ENCODE measurements at regions not wholly inside any gene's neighbourhood (a gene's known extent, or its start where the extent isn't known, plus 50 kb on each side); places are given as distances from the start of the nearest gene placed in this dataset.

GRCh38 chr10:83959328-83959727 lies 180.0 kb upstream of the GHITM start:
- Mint-ChIP-seq H3K4me1 (ENCODE audit: low read depth) (peaks cover 4% of the 10 kb centered on the region), H3K9me3 (no peaks in the 10 kb centered on the region), H3K27me3 (peaks cover 2% of the 10 kb centered on the region), H3K4me3 (no peak overlapping the region), H3K36me3 (ENCODE audit: low read depth) (no peaks in the 10 kb centered on the region), H3K27ac (no peak overlapping the region)
- intact Hi-C loops (cut with micrococcal nuclease): no loop called here

GRCh38 chr10:83960125-83960524 lies 179.2 kb upstream of the GHITM start:
- Mint-ChIP-seq H3K4me1 (ENCODE audit: low read depth) (no peaks in the 10 kb centered on the region), H3K4me3 (no peak overlapping the region), H3K36me3 (ENCODE audit: low read depth) (no peaks in the 10 kb centered on the region), H3K9me3 (no peaks in the 10 kb centered on the region), H3K27ac (no peak overlapping the region), H3K27me3 (peaks cover 2% of the 10 kb centered on the region)
- intact Hi-C loops (cut with micrococcal nuclease): no loop called here

GRCh38 chr10:83961620-83962019 lies 177.7 kb upstream of the GHITM start:
- H3K36me3 Mint-ChIP-seq (ENCODE audit: low read depth): no peaks in the 10 kb centered on the region
- no peaks in the 10 kb centered on the region for H3K9me3 Mint-ChIP-seq
- H3K4me1 Mint-ChIP-seq (ENCODE audit: low read depth): no peaks in the 10 kb centered on the region
- H3K27me3 Mint-ChIP-seq: peaks cover 7% of the 10 kb centered on the region
- no peak overlapping the region for H3K4me3 Mint-ChIP-seq
- intact Hi-C loops (cut with micrococcal nuclease): no loop called here
- H3K27ac Mint-ChIP-seq: no peak overlapping the region

- Mint-ChIP-seq H3K27ac (no peak overlapping the region), H3K4me3 (no peak overlapping the region), H3K27me3 (peaks cover 7% of the 10 kb centered on the region), H3K4me1 (ENCODE audit: low read depth) (no peaks in the 10 kb centered on the region), H3K36me3 (ENCODE audit: low read depth) (no peaks in the 10 kb centered on the region), H3K9me3 (no peaks in the 10 kb centered on the region)
- intact Hi-C loops (cut with micrococcal nuclease): no loop called here
These were observed 175.9 kb upstream of the GHITM start for GRCh38 chr10:83963446-83963845.

- Mint-ChIP-seq H3K4me1 (ENCODE audit: low read depth) (no peaks in the 10 kb centered on the region), H3K27ac (no peak overlapping the region), H3K36me3 (ENCODE audit: low read depth) (no peaks in the 10 kb centered on the region), H3K4me3 (no peak overlapping the region), H3K9me3 (no peaks in the 10 kb centered on the region), H3K27me3 (peaks cover 7% of the 10 kb centered on the region)
- intact Hi-C loops (cut with micrococcal nuclease): no loop called here
These were observed 173.8 kb upstream of the GHITM start for GRCh38 chr10:83965473-83965872.

- intact Hi-C loops (cut with micrococcal nuclease): no loop called here
- no peaks in the 10 kb centered on the region for H3K9me3 Mint-ChIP-seq
These were observed 171.3 kb upstream of the GHITM start for GRCh38 chr10:83968052-83968451.

GRCh38 chr10:83978681-83979383 lies 160.5 kb upstream of the GHITM start:
- H3K27ac Mint-ChIP-seq: no peak overlapping the region
- no peaks in the 10 kb centered on the region for H3K4me1 Mint-ChIP-seq (ENCODE audit: low read depth)
- H3K27me3 Mint-ChIP-seq: peaks cover 5% of the 10 kb centered on the region
- no peaks in the 10 kb centered on the region for H3K9me3 Mint-ChIP-seq
- intact Hi-C loops (cut with micrococcal nuclease): no loop called here
- H3K4me3 Mint-ChIP-seq: no peak overlapping the region
- H3K36me3 Mint-ChIP-seq (ENCODE audit: low read depth): no peaks in the 10 kb centered on the region

More at GRCh38 chr10:83968052-83968451, 171.3 kb upstream of the GHITM start:
- Mint-ChIP-seq H3K36me3 (ENCODE audit: low read depth) (no peaks in the 10 kb centered on the region), H3K27ac (no peak overlapping the region), H3K27me3 (peaks cover 5% of the 10 kb centered on the region), H3K4me1 (ENCODE audit: low read depth) (no peaks in the 10 kb centered on the region), H3K4me3 (no peak overlapping the region)

- no peak overlapping the region for H3K4me3 Mint-ChIP-seq
- intact Hi-C loops (cut with micrococcal nuclease): no loop called here
- no peak overlapping the region for H3K27ac Mint-ChIP-seq
- no peaks in the 10 kb centered on the region for H3K4me1 Mint-ChIP-seq (ENCODE audit: low read depth)
- H3K27me3 Mint-ChIP-seq: peaks cover 14% of the 10 kb centered on the region
- no peaks in the 10 kb centered on the region for H3K36me3 Mint-ChIP-seq (ENCODE audit: low read depth)
- no peaks in the 10 kb centered on the region for H3K9me3 Mint-ChIP-seq
These were observed 156.5 kb upstream of the GHITM start for GRCh38 chr10:83982812-83983211.

GRCh38 chr10:83983578-83984255 lies 155.6 kb upstream of the GHITM start:
- Mint-ChIP-seq H3K4me3 (no peak overlapping the region), H3K27me3 (peaks cover 16% of the 10 kb centered on the region), H3K36me3 (ENCODE audit: low read depth) (no peaks in the 10 kb centered on the region), H3K27ac (no peak overlapping the region), H3K9me3 (no peaks in the 10 kb centered on the region), H3K4me1 (ENCODE audit: low read depth) (no peaks in the 10 kb centered on the region)
- intact Hi-C loops (cut with micrococcal nuclease): no loop called here

- Mint-ChIP-seq H3K27me3 (peaks cover 16% of the 10 kb centered on the region), H3K36me3 (ENCODE audit: low read depth) (no peaks in the 10 kb centered on the region), H3K27ac (no peak overlapping the region), H3K4me3 (no peak overlapping the region), H3K4me1 (ENCODE audit: low read depth) (peaks cover 2% of the 10 kb centered on the region), H3K9me3 (peaks cover 4% of the 10 kb centered on the region)
- intact Hi-C loops (cut with micrococcal nuclease): no loop called here
These were observed 155.1 kb upstream of the GHITM start for GRCh38 chr10:83984256-83984640.

- Mint-ChIP-seq H3K27me3 (peaks cover 19% of the 10 kb centered on the region), H3K4me3 (no peak overlapping the region), H3K36me3 (ENCODE audit: low read depth) (no peaks in the 10 kb centered on the region), H3K4me1 (ENCODE audit: low read depth) (peaks cover 17% of the 10 kb centered on the region), H3K9me3 (peaks cover 13% of the 10 kb centered on the region), H3K27ac (no peak overlapping the region)
- intact Hi-C loops (cut with micrococcal nuclease): no loop called here
These were observed 152.5 kb upstream of the GHITM start for GRCh38 chr10:83986800-83987199.

GRCh38 chr10:83987216-83987615 lies 152.1 kb upstream of the GHITM start:
- Mint-ChIP-seq H3K4me3 (no peak overlapping the region), H3K9me3 (peaks cover 13% of the 10 kb centered on the region), H3K4me1 (ENCODE audit: low read depth) (peaks cover 21% of the 10 kb centered on the region), H3K27ac (no peak overlapping the region), H3K27me3 (peaks cover 21% of the 10 kb centered on the region), H3K36me3 (ENCODE audit: low read depth) (no peaks in the 10 kb centered on the region)
- intact Hi-C loops (cut with micrococcal nuclease): no loop called here

GRCh38 chr10:83988435-83988834 lies 150.9 kb upstream of the GHITM start:
- intact Hi-C loops (cut with micrococcal nuclease): no loop called here
- no peak overlapping the region for H3K4me3 Mint-ChIP-seq
- H3K9me3 Mint-ChIP-seq: peaks cover 13% of the 10 kb centered on the region
- peaks cover 20% of the 10 kb centered on the region for H3K27me3 Mint-ChIP-seq
- H3K4me1 Mint-ChIP-seq (ENCODE audit: low read depth): peaks cover 22% of the 10 kb centered on the region
- H3K27ac Mint-ChIP-seq: no peak overlapping the region
- no peaks in the 10 kb centered on the region for H3K36me3 Mint-ChIP-seq (ENCODE audit: low read depth)

GRCh38 chr10:83990126-83990525 lies 149.2 kb upstream of the GHITM start:
- intact Hi-C loops (cut with micrococcal nuclease): no loop called here
- Mint-ChIP-seq H3K27ac (no peak overlapping the region), H3K27me3 (peaks cover 20% of the 10 kb centered on the region), H3K9me3 (peaks cover 13% of the 10 kb centered on the region), H3K36me3 (ENCODE audit: low read depth) (no peaks in the 10 kb centered on the region), H3K4me1 (ENCODE audit: low read depth) (peaks cover 22% of the 10 kb centered on the region), H3K4me3 (no peak overlapping the region)
